Liver (tissue), 8 donors: ENCODE measurements at regions not wholly inside any gene's neighbourhood (a gene's known extent, or its start where the extent isn't known, plus 50 kb on each side); places are given as distances from the start of the nearest gene placed in this dataset.

ENCODE experiments used
- DNase-seq: peaks from one replicate; pipeline ENCODE4 v3.0.0-alpha.2; 2017; ENCODE audit warnings: low spot score
- H3K27ac ChIP-seq, 2 donors: one replicate each; pipeline ENCODE4 v1.7.0; 2013; ENCODE audit warnings: inconsistent platforms in 2 of 2, low read length in 2 of 2, control low read depth in 1 of 2, low read depth in 1 of 2, mild to moderate bottlenecking in 1 of 2
- H3K27me3 ChIP-seq, 4 donors: one replicate each; pipeline versions ENCODE4 v1.6.1 to v1.7.0; 2013; ENCODE audit warnings: low read length in 3 of 4, inconsistent platforms in 1 of 4, mild to moderate bottlenecking in 1 of 4, moderate library complexity in 1 of 4; ENCODE audit not compliant: control insufficient read depth in 4 of 4, insufficient read depth in 4 of 4
- H3K36me3 ChIP-seq, 4 donors: one replicate each; pipeline versions ENCODE4 v1.6.1 to v1.7.0; 2013; ENCODE audit warnings: low read length in 3 of 4, mild to moderate bottlenecking in 3 of 4, low read depth in 1 of 4, moderate library complexity in 1 of 4; ENCODE audit not compliant: control insufficient read depth in 4 of 4, insufficient read depth in 3 of 4
- H3K4me1 ChIP-seq, 4 donors: one replicate each; pipeline versions ENCODE4 v1.6.1 to v1.7.0; 2013; ENCODE audit warnings: low read length in 3 of 4, mild to moderate bottlenecking in 3 of 4, moderate library complexity in 1 of 4; ENCODE audit not compliant: control insufficient read depth in 4 of 4, insufficient read depth in 4 of 4
- H3K4me3 ChIP-seq, 3 donors: one replicate each; pipeline versions ENCODE4 v1.6.1 to v1.7.0; 2013; ENCODE audit warnings: low read length in 3 of 3, control low read depth in 1 of 3, low read depth in 1 of 3, mild to moderate bottlenecking in 1 of 3
- H3K9ac ChIP-seq, 2 donors: one replicate each; pipeline ENCODE4 v1.7.0; 2013; ENCODE audit warnings: low read length in 2 of 2, mild to moderate bottlenecking in 2 of 2, moderate library complexity in 2 of 2, control low read depth in 1 of 2, low read depth in 1 of 2
- H3K9me3 ChIP-seq, 4 donors: one replicate each; pipeline versions ENCODE4 v1.6.1 to v1.7.0; 2013; ENCODE audit warnings: low read length in 3 of 4; ENCODE audit not compliant: control insufficient read depth in 4 of 4
- ATF3 ChIP-seq: IDR thresholded peaks from 2 replicates; pipeline ENCODE4 v1.6.1; 2016; ENCODE audit warnings: antibody characterized with exemption
- EGR1 ChIP-seq, 2 donors: IDR thresholded peaks; 2 replicates each; pipeline ENCODE4 v1.6.1; 2016 to 2018; ENCODE audit warnings: antibody characterized with exemption in 2 of 2, low read depth in 2 of 2
- FOXA1 ChIP-seq: IDR thresholded peaks from 2 replicates; pipeline ENCODE4 v1.6.1; 2016; ENCODE audit warnings: antibody characterized with exemption
- FOXA2 ChIP-seq: IDR thresholded peaks from 2 replicates; pipeline ENCODE4 v1.6.1; 2016; ENCODE audit warnings: antibody characterized with exemption
- GABPA ChIP-seq, 2 donors: IDR thresholded peaks in 1 of 2; conservative IDR thresholded peaks in 1 of 2; 2 replicates each; pipeline ENCODE4 v1.6.1; 2016; ENCODE audit warnings: antibody characterized with exemption in 2 of 2, mild to moderate bottlenecking in 1 of 2, moderate library complexity in 1 of 2
- HNF4A ChIP-seq, 2 donors: conservative IDR thresholded peaks; 2 replicates each; pipeline ENCODE4 v1.6.1; 2016; ENCODE audit warnings: antibody characterized with exemption in 2 of 2, mild to moderate bottlenecking in 2 of 2
- HNF4G ChIP-seq: IDR thresholded peaks from 2 replicates; pipeline ENCODE4 v1.6.1; 2016; ENCODE audit warnings: antibody characterized with exemption
- JUND ChIP-seq, 2 donors: IDR thresholded peaks; 2 replicates each; pipeline ENCODE4 v1.6.1; 2016; ENCODE audit warnings: antibody characterized with exemption in 2 of 2
- NR2F2 ChIP-seq: IDR thresholded peaks from 2 replicates; pipeline ENCODE4 v1.6.1; 2016; ENCODE audit warnings: antibody characterized with exemption
- RAD21 ChIP-seq, 2 donors: IDR thresholded peaks; 2 replicates each; pipeline ENCODE4 v1.6.1; 2016; ENCODE audit warnings: antibody characterized with exemption in 2 of 2, mild to moderate bottlenecking in 2 of 2
- REST ChIP-seq: IDR thresholded peaks from 2 replicates; pipeline ENCODE4 v1.6.1; 2016; ENCODE audit warnings: antibody characterized with exemption, mild to moderate bottlenecking
- RXRA ChIP-seq, 2 donors: IDR thresholded peaks; 2 replicates each; pipeline ENCODE4 v1.6.1; 2017 to 2018; ENCODE audit warnings: antibody characterized with exemption in 2 of 2, mild to moderate bottlenecking in 1 of 2
- SP1 ChIP-seq: IDR thresholded peaks from 2 replicates; pipeline ENCODE4 v1.6.1; 2018; ENCODE audit warnings: antibody characterized with exemption, mild to moderate bottlenecking
- TAF1 ChIP-seq: conservative IDR thresholded peaks from 2 replicates; pipeline ENCODE4 v1.6.1; 2016; ENCODE audit warnings: antibody characterized with exemption, mild to moderate bottlenecking
- YY1 ChIP-seq: IDR thresholded peaks from 2 replicates; pipeline ENCODE4 v1.6.1; 2016; ENCODE audit warnings: antibody characterized with exemption, mild to moderate bottlenecking
- ZBTB33 ChIP-seq: IDR thresholded peaks from 2 replicates; pipeline ENCODE4 v1.6.1; 2016; ENCODE audit warnings: antibody characterized with exemption
- WGBS: extraction: QIAGEN DNeasy Blood & Tissue Kit; methylation state at CpG from one replicate; pipeline ENCODE4 v1.1.7; 2013; 5-methylcytosine and 5-hydroxymethylcytosine counted together
- TF ChIP-seq, protein P1 (sequence below): IDR thresholded peaks from 2 replicates; pipeline ENCODE4 v1.6.1; 2016; ENCODE audit warnings: antibody characterized with exemption
- TF ChIP-seq, protein P2 (sequence below): fragments of 150-350 bp; IDR thresholded peaks from 2 replicates; pipeline ENCODE4 v1.5.1; 2017; ENCODE audit warnings: improper control_type of control experiment, low read depth, low read length; ENCODE audit not compliant: missing input control
- donor health status: healthy.
- donor health status: healthy.
- donor health status: healthy.
- donor health status: healthy.
- donor health status: healthy.

- TF ChIP-seq, protein P1, sequence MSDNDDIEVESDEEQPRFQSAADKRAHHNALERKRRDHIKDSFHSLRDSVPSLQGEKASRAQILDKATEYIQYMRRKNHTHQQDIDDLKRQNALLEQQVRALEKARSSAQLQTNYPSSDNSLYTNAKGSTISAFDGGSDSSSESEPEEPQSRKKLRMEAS = no peak
Observed at GRCh38 chrX:80223982-80224579, 196.2 kb upstream of the TENT5D start (continued).

DNA sequence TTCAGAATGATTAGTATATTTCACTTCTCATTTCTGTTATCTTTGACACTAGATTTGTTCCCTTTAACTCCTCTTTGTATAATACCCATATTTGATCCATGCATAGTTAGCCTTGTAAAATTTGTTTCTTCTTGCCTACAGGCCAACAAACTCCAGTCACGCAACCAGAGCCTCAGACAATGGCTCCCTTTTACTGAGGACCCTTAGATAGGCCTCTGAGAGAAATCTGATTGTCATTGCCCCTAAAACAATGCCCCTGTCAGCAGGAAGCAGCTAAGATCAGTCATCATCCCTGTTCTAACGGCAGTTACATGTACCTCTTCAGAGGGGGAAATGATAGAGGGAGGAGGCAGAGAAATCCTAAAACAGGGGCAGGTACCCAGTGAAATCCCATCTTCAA is 190.6 kb upstream of the TENT5D start:
- H3K4me1 ChIP-seq = no peaks in the 10 kb centered on the region
- H3K4me3 ChIP-seq = no peak overlapping the region
- H3K27ac ChIP-seq = no peak overlapping the region
- no peak overlapping the region for H3K9ac ChIP-seq
- H3K9me3 ChIP-seq = no peaks in the 10 kb centered on the region
- WGBS = 66% methylated on average over 2 of the region's 2 CpGs
- DNase-seq = no peak
- TF ChIP-seq GABPA (IDR thresholded peaks at IDR 0.05 in 1 of 2, conservative IDR thresholded peaks at IDR 0.05 in 1 of 2) (no peak), RXRA (IDR thresholded peaks at IDR 0.05) (no peak), HNF4G (no peak), EGR1 (IDR thresholded peaks at IDR 0.05; ENCODE audit: low read depth in 2 of 2) (no peak), ATF3 (no peak), HNF4A (conservative IDR thresholded peaks at IDR 0.05) (no peak), RAD21 (IDR thresholded peaks at IDR 0.05) (no peak), REST (no peak), YY1 (no peak), NR2F2 (no peak), SP1 (no peak), FOXA1 (no peak), JUND (IDR thresholded peaks at IDR 0.05) (no peak), TAF1 (no peak), FOXA2 (no peak), ZBTB33 (no peak)
- TF ChIP-seq, protein P1 = no peak
- TF ChIP-seq, protein P2, sequence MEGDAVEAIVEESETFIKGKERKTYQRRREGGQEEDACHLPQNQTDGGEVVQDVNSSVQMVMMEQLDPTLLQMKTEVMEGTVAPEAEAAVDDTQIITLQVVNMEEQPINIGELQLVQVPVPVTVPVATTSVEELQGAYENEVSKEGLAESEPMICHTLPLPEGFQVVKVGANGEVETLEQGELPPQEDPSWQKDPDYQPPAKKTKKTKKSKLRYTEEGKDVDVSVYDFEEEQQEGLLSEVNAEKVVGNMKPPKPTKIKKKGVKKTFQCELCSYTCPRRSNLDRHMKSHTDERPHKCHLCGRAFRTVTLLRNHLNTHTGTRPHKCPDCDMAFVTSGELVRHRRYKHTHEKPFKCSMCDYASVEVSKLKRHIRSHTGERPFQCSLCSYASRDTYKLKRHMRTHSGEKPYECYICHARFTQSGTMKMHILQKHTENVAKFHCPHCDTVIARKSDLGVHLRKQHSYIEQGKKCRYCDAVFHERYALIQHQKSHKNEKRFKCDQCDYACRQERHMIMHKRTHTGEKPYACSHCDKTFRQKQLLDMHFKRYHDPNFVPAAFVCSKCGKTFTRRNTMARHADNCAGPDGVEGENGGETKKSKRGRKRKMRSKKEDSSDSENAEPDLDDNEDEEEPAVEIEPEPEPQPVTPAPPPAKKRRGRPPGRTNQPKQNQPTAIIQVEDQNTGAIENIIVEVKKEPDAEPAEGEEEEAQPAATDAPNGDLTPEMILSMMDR = no peak
- H3K27me3 ChIP-seq = no peaks in the 10 kb centered on the region
- no peaks in the 10 kb centered on the region for H3K36me3 ChIP-seq
